OCI-LY3 (cell line): ENCODE measurements at regions not wholly inside any gene's neighbourhood (a gene's known extent, or its start where the extent isn't known, plus 50 kb on each side); places are given as distances from the start of the nearest gene placed in this dataset.

Source experiments
- H2AFZ ChIP-seq: fragments of 200-600, 300-600 bp; shearing (Covaris generic); 2 replicates; pipeline ENCODE4 v1.6.0; 2014; ENCODE audit warnings: antibody characterized with exemption, low read depth, low read length
- H3K27ac ChIP-seq: fragments of 200-600, 300-600 bp; sonication (generic); 2 replicates; pipeline ENCODE4 v1.5.1; 2014; ENCODE audit warnings: mild to moderate bottlenecking, low read length, moderate library complexity, mixed read lengths
- H3K27me3 ChIP-seq: fragments of 200-600, 300-600 bp; sonication (generic); 2 replicates; pipeline ENCODE4 v1.6.1; 2014; ENCODE audit warnings: low read depth, low read length, mixed read lengths
- H3K36me3 ChIP-seq: fragments of 200-600, 300-600 bp; sonication (generic); replicated peaks from 2 replicates; pipeline ENCODE3; 2014; ENCODE audit warnings: low read depth, low read length, mixed read lengths
- H3K4me1 ChIP-seq: fragments of 300-600, 200-600 bp; sonication (generic); 2 replicates; pipeline ENCODE4 v1.6.1; 2014; ENCODE audit warnings: low read length, mixed read lengths
- H3K4me2 ChIP-seq: fragments of 200-600, 300-600 bp; sonication (generic); 2 replicates; pipeline ENCODE4 v1.6.1; 2014; ENCODE audit warnings: low read length, mixed read lengths
- H3K4me3 ChIP-seq: fragments of 300-600, 200-600 bp; sonication (generic); 2 replicates; pipeline ENCODE4 v1.5.1; 2014; ENCODE audit warnings: antibody characterized with exemption, mild to moderate bottlenecking, low read length, moderate library complexity
- H3K79me2 ChIP-seq: fragments of 300-600, 200-600 bp; shearing (Covaris generic); 2 replicates; pipeline ENCODE4 v1.6.1; 2014; ENCODE audit warnings: mild to moderate bottlenecking, low read length, mixed read lengths
- H3K9ac ChIP-seq: fragments of 300-600, 200-600 bp; shearing (Covaris generic); 2 replicates; pipeline ENCODE4 v1.6.0; 2014; ENCODE audit warnings: mild to moderate bottlenecking, low read length, moderate library complexity
- H3K9me3 ChIP-seq: fragments of 200-600, 300-600 bp; shearing (Covaris generic); 2 replicates; pipeline ENCODE4 v1.6.1; 2014; ENCODE audit warnings: low read length, mixed read lengths; ENCODE audit not compliant: insufficient read depth
- H4K20me1 ChIP-seq: fragments of 200-600, 300-600 bp; sonication (generic); 2 replicates; pipeline ENCODE4 v1.6.1; 2016; ENCODE audit warnings: low read length, mixed read lengths; ENCODE audit not compliant: insufficient read depth
- CTCF ChIP-seq: fragments of 200-600, 300-600 bp; sonication (generic); IDR thresholded peaks from 2 replicates; pipeline ENCODE4 v1.5.1; 2014; ENCODE audit warnings: antibody characterized with exemption, low read length, low read depth
- EZH2phosphoT487 ChIP-seq: fragments of 200-600 bp; shearing (Covaris generic); IDR thresholded peaks from 2 replicates; pipeline ENCODE4 v1.6.1; 2018; ENCODE audit warnings: antibody characterized with exemption, mixed run types, low read depth

DNA sequence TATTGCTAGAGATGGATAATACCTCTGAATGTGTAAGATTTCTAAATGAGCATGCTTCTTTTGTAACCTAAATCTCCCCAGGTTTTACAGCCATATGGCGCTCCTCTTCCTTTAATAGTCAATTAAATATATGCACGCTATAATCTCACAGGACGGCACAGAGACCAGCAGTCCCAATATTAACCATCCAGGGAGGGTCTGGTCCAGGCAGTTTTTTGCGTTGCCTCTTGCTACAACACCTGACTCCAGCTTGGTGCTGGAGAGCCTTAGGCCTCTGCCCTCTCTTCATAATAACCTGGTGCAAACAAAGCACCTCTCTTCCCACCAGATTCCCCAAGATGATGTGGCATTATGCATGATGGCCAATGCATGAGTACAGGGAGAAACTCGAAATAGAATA, 183.4 kb downstream of the LY86 start:
- H3K9ac ChIP-seq: no peak overlapping the region
- no peaks in the 10 kb centered on the region for H3K36me3 ChIP-seq
- no peak overlapping the region for H2AFZ ChIP-seq
- peaks cover 18% of the 10 kb centered on the region; the same call in 1 of the 2 replicates for H3K27me3 ChIP-seq
- no peaks in the 10 kb centered on the region for H3K4me1 ChIP-seq
- H3K9me3 ChIP-seq: no peaks in the 10 kb centered on the region
- no peak overlapping the region for H3K4me2 ChIP-seq
- TF ChIP-seq CTCF (no peak), EZH2phosphoT487 (no peak)
- no peaks in the 10 kb centered on the region for H4K20me1 ChIP-seq
- H3K27ac ChIP-seq: no peak overlapping the region
- no peaks in the 10 kb centered on the region for H3K79me2 ChIP-seq
- no peak overlapping the region for H3K4me3 ChIP-seq

DNA sequence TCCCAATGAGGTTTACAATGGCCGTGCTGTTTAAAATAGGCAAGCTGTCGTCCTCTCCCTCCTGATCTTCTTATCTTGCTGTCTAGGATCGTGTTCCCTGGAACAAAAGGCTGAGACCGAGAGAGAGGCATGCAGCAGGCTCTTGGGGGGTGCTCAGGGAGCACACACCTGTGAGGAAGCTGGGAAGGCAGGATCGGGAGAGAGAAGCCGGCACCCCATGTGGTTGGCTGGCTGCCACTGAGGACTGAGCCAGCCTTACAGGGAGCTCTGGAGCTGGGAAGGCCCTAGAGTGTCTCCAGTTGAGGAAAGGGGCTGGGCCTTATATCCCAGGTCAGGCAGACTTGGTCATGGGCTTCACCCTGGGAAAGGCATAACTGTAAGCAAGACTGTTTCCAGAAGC, 184.2 kb downstream of the LY86 start:
- Histone ChIP-seq H3K36me3 (no peaks in the 10 kb centered on the region), H3K27ac (no peak overlapping the region), H3K9me3 (no peaks in the 10 kb centered on the region), H3K4me1 (no peaks in the 10 kb centered on the region), H3K27me3 (peaks cover 18% of the 10 kb centered on the region; the same call in 1 of the 2 replicates), H3K4me3 (no peak overlapping the region), H3K79me2 (no peaks in the 10 kb centered on the region), H3K4me2 (no peak overlapping the region), H2AFZ (no peak overlapping the region), H4K20me1 (no peaks in the 10 kb centered on the region), H3K9ac (no peak overlapping the region)
- TF ChIP-seq CTCF (no peak), EZH2phosphoT487 (no peak)

- H3K79me2 ChIP-seq: no peaks in the 10 kb centered on the region
- no peaks in the 10 kb centered on the region for H3K9me3 ChIP-seq
- no peak overlapping the region for H2AFZ ChIP-seq
- no peak overlapping the region for H3K4me2 ChIP-seq
- TF ChIP-seq EZH2phosphoT487: no peak
- TF ChIP-seq CTCF: no peak
- no peaks in the 10 kb centered on the region for H3K4me1 ChIP-seq
- no peak overlapping the region for H3K4me3 ChIP-seq
- no peaks in the 10 kb centered on the region for H3K36me3 ChIP-seq
- no peak overlapping the region for H3K9ac ChIP-seq
- no peaks in the 10 kb centered on the region for H4K20me1 ChIP-seq
- peaks cover 30% of the 10 kb centered on the region for H3K27me3 ChIP-seq
- no peak overlapping the region for H3K27ac ChIP-seq
These were observed 186.6 kb downstream of the LY86 start for GRCh38 chr6:6775074-6775473.

GRCh38 chr6:6780231-6780630, 191.7 kb downstream of the LY86 start:
- no peak overlapping the region for H3K27ac ChIP-seq
- H3K4me1 ChIP-seq: no peaks in the 10 kb centered on the region
- no peak overlapping the region for H3K9ac ChIP-seq
- no peaks in the 10 kb centered on the region for H3K36me3 ChIP-seq
- TF ChIP-seq CTCF: no peak
- no peak for TF ChIP-seq EZH2phosphoT487
- no peaks in the 10 kb centered on the region for H3K79me2 ChIP-seq
- no peaks in the 10 kb centered on the region for H3K9me3 ChIP-seq
- H3K4me2 ChIP-seq: no peak overlapping the region
- no peaks in the 10 kb centered on the region for H4K20me1 ChIP-seq
- H3K4me3 ChIP-seq: no peak overlapping the region
- peaks cover 35% of the 10 kb centered on the region for H3K27me3 ChIP-seq
- no peak overlapping the region for H2AFZ ChIP-seq
